GM12878 (cell line): ENCODE measurements at regions not wholly inside any gene's neighbourhood (a gene's known extent, or its start where the extent isn't known, plus 50 kb on each side); places are given as distances from the start of the nearest gene placed in this dataset.

Experiments used
- BMI1 ChIP-seq: fragments of 450-650 bp; IDR thresholded peaks from 2 replicates; pipeline ENCODE4 v1.6.1; 2016; ENCODE audit warnings: mild to moderate bottlenecking, moderate library complexity, borderline replicate concordance
- CBFB ChIP-seq: IDR thresholded peaks from 2 replicates; pipeline ENCODE4 v1.6.1; 2016; ENCODE audit warnings: antibody characterized with exemption, low read depth
- IRF4 ChIP-seq: IDR thresholded peaks from 2 replicates; pipeline ENCODE4 v1.6.1; 2011; ENCODE audit warnings: low read depth, low read length
- RELA ChIP-seq: fragments of 450-650 bp; IDR thresholded peaks from 2 replicates; pipeline ENCODE4 v1.8.0; 2014; ENCODE audit warnings: borderline replicate concordance; ENCODE audit not compliant: partially characterized antibody
- TBL1XR1 ChIP-seq: IDR thresholded peaks from 2 replicates; pipeline ENCODE4 v1.6.1; 2012; ENCODE audit warnings: low read depth, low read length, improper control_type of control experiment
- TF ChIP-seq, protein P1 (sequence below): fragments of 450-650 bp; formaldehyde crosslinking; IDR thresholded peaks from 2 replicates; pipeline ENCODE4 v1.4.0; 2020; ENCODE audit warnings: mild to moderate bottlenecking, moderate library complexity
- TF ChIP-seq, protein P2 (sequence below): fragments of 450-650 bp; IDR thresholded peaks from 2 replicates; pipeline ENCODE4 v1.6.1; 2017; ENCODE audit warnings: mild to moderate bottlenecking, moderate library complexity
- TF ChIP-seq, protein P3 (sequence below): fragments of 450-650 bp; IDR thresholded peaks from 2 replicates; pipeline ENCODE4 v1.6.1; 2017; ENCODE audit warnings: mild to moderate bottlenecking, low read depth, inconsistent platforms; ENCODE audit not compliant: poor library complexity, severe bottlenecking
- TF ChIP-seq, protein P4 (sequence below): fragments of 450-650 bp; IDR thresholded peaks from 2 replicates; pipeline ENCODE4 v1.6.1; 2017; ENCODE audit warnings: low read depth, mild to moderate bottlenecking, moderate library complexity

DNA sequence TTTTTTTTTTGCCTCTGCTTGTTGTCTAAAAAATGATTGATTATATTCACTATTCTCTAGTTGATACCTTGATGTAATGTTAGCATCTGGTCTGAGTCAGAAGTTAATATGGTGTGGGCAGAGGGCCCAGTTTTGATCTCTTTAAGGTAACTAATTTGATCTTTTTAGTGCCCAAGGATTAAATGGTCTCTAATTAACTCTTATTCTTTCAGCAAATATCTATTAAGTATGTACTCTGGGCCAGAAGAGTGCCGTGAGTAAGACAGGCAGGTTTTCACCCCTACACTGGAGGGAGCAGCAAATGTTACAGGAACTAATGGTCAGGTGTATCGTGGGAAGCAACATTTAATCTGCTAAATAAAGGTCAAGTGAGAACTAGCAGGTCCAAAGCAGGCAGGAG, 144.6 kb upstream of the COL1A2 start (continued):
- TF ChIP-seq, protein P1, sequence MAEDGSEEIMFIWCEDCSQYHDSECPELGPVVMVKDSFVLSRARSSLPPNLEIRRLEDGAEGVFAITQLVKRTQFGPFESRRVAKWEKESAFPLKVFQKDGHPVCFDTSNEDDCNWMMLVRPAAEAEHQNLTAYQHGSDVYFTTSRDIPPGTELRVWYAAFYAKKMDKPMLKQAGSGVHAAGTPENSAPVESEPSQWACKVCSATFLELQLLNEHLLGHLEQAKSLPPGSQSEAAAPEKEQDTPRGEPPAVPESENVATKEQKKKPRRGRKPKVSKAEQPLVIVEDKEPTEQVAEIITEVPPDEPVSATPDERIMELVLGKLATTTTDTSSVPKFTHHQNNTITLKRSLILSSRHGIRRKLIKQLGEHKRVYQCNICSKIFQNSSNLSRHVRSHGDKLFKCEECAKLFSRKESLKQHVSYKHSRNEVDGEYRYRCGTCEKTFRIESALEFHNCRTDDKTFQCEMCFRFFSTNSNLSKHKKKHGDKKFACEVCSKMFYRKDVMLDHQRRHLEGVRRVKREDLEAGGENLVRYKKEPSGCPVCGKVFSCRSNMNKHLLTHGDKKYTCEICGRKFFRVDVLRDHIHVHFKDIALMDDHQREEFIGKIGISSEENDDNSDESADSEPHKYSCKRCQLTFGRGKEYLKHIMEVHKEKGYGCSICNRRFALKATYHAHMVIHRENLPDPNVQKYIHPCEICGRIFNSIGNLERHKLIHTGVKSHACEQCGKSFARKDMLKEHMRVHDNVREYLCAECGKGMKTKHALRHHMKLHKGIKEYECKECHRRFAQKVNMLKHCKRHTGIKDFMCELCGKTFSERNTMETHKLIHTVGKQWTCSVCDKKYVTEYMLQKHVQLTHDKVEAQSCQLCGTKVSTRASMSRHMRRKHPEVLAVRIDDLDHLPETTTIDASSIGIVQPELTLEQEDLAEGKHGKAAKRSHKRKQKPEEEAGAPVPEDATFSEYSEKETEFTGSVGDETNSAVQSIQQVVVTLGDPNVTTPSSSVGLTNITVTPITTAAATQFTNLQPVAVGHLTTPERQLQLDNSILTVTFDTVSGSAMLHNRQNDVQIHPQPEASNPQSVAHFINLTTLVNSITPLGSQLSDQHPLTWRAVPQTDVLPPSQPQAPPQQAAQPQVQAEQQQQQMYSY (CRISPR knock-in tag): no peak
- TF ChIP-seq RELA (no peak), TBL1XR1 (no peak), CBFB (no peak), IRF4 (no peak), BMI1 (no peak)
- TF ChIP-seq, protein P2, sequence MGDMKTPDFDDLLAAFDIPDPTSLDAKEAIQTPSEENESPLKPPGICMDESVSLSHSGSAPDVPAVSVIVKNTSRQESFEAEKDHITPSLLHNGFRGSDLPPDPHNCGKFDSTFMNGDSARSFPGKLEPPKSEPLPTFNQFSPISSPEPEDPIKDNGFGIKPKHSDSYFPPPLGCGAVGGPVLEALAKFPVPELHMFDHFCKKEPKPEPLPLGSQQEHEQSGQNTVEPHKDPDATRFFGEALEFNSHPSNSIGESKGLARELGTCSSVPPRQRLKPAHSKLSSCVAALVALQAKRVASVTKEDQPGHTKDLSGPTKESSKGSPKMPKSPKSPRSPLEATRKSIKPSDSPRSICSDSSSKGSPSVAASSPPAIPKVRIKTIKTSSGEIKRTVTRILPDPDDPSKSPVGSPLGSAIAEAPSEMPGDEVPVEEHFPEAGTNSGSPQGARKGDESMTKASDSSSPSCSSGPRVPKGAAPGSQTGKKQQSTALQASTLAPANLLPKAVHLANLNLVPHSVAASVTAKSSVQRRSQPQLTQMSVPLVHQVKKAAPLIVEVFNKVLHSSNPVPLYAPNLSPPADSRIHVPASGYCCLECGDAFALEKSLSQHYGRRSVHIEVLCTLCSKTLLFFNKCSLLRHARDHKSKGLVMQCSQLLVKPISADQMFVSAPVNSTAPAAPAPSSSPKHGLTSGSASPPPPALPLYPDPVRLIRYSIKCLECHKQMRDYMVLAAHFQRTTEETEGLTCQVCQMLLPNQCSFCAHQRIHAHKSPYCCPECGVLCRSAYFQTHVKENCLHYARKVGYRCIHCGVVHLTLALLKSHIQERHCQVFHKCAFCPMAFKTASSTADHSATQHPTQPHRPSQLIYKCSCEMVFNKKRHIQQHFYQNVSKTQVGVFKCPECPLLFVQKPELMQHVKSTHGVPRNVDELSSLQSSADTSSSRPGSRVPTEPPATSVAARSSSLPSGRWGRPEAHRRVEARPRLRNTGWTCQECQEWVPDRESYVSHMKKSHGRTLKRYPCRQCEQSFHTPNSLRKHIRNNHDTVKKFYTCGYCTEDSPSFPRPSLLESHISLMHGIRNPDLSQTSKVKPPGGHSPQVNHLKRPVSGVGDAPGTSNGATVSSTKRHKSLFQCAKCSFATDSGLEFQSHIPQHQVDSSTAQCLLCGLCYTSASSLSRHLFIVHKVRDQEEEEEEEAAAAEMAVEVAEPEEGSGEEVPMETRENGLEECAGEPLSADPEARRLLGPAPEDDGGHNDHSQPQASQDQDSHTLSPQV: no peak
- TF ChIP-seq, protein P3, sequence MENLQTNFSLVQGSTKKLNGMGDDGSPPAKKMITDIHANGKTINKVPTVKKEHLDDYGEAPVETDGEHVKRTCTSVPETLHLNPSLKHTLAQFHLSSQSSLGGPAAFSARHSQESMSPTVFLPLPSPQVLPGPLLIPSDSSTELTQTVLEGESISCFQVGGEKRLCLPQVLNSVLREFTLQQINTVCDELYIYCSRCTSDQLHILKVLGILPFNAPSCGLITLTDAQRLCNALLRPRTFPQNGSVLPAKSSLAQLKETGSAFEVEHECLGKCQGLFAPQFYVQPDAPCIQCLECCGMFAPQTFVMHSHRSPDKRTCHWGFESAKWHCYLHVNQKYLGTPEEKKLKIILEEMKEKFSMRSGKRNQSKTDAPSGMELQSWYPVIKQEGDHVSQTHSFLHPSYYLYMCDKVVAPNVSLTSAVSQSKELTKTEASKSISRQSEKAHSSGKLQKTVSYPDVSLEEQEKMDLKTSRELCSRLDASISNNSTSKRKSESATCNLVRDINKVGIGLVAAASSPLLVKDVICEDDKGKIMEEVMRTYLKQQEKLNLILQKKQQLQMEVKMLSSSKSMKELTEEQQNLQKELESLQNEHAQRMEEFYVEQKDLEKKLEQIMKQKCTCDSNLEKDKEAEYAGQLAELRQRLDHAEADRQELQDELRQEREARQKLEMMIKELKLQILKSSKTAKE: no peak
- TF ChIP-seq, protein P4, sequence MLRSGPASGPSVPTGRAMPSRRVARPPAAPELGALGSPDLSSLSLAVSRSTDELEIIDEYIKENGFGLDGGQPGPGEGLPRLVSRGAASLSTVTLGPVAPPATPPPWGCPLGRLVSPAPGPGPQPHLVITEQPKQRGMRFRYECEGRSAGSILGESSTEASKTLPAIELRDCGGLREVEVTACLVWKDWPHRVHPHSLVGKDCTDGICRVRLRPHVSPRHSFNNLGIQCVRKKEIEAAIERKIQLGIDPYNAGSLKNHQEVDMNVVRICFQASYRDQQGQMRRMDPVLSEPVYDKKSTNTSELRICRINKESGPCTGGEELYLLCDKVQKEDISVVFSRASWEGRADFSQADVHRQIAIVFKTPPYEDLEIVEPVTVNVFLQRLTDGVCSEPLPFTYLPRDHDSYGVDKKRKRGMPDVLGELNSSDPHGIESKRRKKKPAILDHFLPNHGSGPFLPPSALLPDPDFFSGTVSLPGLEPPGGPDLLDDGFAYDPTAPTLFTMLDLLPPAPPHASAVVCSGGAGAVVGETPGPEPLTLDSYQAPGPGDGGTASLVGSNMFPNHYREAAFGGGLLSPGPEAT: no peak
